ENCODE measurements at regions not wholly inside any gene's neighbourhood (a gene's known extent, or its start where the extent isn't known, plus 50 kb on each side); places are given as distances from the start of the nearest gene placed in this dataset.
A peak's percentile ranks its signal among the peaks of the same experiment; 100 is the strongest.

DNA sequence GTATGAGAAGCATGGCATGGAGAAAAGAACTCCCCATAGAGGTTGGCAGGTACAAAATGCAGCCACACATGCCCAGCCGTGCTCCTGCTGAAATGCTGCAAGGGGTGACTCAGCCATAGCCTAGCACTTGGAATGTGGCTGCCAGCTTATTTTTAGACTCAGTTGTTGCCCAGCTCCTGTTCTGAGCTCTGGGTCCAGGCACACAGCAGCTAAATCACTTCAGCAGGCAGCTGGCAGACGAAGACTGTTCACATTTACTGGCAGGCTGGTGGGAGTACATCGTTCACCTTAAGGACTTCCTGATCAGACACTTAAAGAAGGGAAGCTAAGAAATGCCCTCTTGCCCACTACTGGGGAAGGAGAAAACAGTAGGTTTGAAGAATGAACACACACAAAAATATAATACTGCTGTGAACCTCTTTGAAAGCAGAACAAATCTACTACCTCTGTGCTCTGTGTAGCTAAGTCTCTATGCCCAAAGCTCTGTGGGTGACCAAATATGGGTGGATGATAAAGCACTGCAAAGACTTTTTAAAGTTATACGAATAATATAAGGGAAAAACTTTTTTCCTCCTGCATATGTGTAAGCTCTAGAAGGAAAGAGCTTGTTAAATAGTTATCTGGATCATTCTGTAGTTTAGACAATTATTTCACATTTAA, 146.1 kb downstream of the LNPK start:
- H3K27me3 Mint-ChIP-seq (ENCODE audit: low read depth) = no peaks in the 10 kb centered on the region
- peaks cover 55% of the 10 kb centered on the region for H3K4me1 Mint-ChIP-seq
- no peaks in the 10 kb centered on the region for H3K36me3 Mint-ChIP-seq (ENCODE audit: low read depth)
- peaks cover 2% of the 10 kb centered on the region for H3K9me3 Mint-ChIP-seq
- peak overlapping the region; percentile 72 to 89 (median 88) for H3K27ac Mint-ChIP-seq
- H3K4me3 Mint-ChIP-seq = peak overlapping the region in 1 of 3 experiments; percentile 74
- TF ChIP-seq, protein P1, sequence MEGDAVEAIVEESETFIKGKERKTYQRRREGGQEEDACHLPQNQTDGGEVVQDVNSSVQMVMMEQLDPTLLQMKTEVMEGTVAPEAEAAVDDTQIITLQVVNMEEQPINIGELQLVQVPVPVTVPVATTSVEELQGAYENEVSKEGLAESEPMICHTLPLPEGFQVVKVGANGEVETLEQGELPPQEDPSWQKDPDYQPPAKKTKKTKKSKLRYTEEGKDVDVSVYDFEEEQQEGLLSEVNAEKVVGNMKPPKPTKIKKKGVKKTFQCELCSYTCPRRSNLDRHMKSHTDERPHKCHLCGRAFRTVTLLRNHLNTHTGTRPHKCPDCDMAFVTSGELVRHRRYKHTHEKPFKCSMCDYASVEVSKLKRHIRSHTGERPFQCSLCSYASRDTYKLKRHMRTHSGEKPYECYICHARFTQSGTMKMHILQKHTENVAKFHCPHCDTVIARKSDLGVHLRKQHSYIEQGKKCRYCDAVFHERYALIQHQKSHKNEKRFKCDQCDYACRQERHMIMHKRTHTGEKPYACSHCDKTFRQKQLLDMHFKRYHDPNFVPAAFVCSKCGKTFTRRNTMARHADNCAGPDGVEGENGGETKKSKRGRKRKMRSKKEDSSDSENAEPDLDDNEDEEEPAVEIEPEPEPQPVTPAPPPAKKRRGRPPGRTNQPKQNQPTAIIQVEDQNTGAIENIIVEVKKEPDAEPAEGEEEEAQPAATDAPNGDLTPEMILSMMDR (IDR thresholded peaks at IDR 0.05; ENCODE audit: unreplicated experiment in 3 of 3) = no peak

DNA sequence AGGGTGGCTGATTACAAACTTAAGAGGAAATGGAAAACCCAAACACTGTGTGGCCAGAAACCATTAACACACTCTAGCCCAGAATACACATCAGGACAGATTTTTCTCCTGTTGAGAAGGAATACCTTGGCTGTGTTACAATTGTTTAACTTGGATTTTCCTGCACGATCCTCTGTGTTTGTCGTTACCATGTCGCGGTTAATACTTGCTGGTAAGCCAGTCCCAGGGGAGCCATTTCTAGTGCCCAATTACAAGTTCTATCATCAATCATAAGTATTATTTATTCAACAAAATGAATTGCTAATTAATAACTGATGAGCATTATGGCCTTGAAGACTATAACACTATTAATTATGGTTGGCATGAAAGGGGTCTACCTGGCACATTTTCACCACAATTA, 146.8 kb downstream of the LNPK start:
- Mint-ChIP-seq H3K4me3 (no peak overlapping the region), H3K9me3 (peaks cover 2% of the 10 kb centered on the region)
- TF ChIP-seq, protein P1 (IDR thresholded peaks at IDR 0.05; ENCODE audit: unreplicated experiment in 3 of 3) = no peak

DNA sequence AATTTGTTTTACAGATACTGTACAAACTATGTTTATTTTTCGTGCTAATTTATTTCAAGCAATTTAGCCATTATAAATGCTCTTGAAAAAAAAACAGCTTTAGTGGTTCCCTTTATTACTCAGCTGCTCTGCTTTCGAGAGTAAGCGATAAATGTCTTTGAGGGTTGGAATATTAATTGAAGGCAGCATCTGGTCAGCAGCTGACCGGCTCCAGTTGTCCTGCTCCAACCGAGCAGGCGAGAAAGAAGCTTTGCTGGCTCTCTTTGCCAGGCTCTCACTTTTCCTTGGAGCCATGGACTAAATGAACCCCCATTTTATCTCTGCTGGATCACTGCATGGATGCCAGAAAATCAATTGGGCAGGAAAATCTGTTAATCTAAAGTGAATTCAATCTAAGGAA, 147.4 kb downstream of the LNPK start:
- TF ChIP-seq, protein P1 (IDR thresholded peaks at IDR 0.05; ENCODE audit: unreplicated experiment in 3 of 3) = no peak
- Mint-ChIP-seq H3K27ac (peak overlapping the region; percentile 72 to 91 (median 88)), H3K9me3 (no peaks in the 10 kb centered on the region), H3K27me3 (ENCODE audit: low read depth) (no peaks in the 10 kb centered on the region), H3K4me3 (peak overlapping the region in 2 of 3 experiments; percentile 49 to 66), H3K36me3 (ENCODE audit: low read depth) (no peaks in the 10 kb centered on the region), H3K4me1 (peaks cover 60% of the 10 kb centered on the region)

More for the DNA sequence above, 146.8 kb downstream of the LNPK start:
- peak overlapping the region; percentile 72 to 91 (median 88) for H3K27ac Mint-ChIP-seq
- H3K36me3 Mint-ChIP-seq (ENCODE audit: low read depth) = no peaks in the 10 kb centered on the region
- H3K27me3 Mint-ChIP-seq (ENCODE audit: low read depth) = no peaks in the 10 kb centered on the region
- H3K4me1 Mint-ChIP-seq = peaks cover 60% of the 10 kb centered on the region

DNA sequence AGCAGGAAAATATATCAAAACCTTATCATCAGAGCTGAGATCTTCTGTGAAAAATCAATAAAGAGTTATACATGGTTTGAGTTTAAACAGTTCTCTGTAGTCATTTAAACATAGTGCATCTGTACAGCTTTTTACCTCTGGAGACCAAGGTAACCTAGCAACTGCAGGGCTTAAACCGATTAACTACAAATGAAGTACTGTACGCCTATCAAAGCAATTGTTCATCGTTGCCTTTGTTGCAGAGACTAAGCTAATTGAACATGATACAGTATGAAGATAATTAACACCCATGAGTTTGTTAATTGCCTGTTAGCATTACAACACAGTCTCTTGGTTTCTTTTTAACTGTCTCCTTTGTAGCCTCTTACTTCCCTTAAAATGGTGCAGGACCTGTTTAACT, 147.9 kb downstream of the LNPK start:
- H3K27ac Mint-ChIP-seq = peak overlapping the region in 2 of 3 experiments; percentile 72 to 88
- H3K27me3 Mint-ChIP-seq (ENCODE audit: low read depth) = no peaks in the 10 kb centered on the region
- TF ChIP-seq, protein P1 (IDR thresholded peaks at IDR 0.05; ENCODE audit: unreplicated experiment in 3 of 3) = no peak
- no peaks in the 10 kb centered on the region for H3K9me3 Mint-ChIP-seq
- H3K4me1 Mint-ChIP-seq = peaks cover 60% of the 10 kb centered on the region
- no peak overlapping the region for H3K4me3 Mint-ChIP-seq
- no peaks in the 10 kb centered on the region for H3K36me3 Mint-ChIP-seq (ENCODE audit: low read depth)

DNA sequence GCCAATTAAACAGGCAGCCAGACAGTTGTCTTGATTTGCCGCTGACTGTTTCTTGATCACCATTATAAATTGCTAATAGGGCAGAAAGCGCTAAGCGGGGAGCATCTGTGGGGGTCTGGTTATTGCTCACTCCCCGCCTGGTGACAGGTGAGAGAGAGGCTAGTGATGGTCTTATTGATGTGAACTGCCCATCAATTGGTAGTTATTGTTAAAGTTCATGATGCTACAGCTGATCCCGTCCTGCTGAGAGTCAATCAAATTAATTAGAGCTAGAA, 148.5 kb downstream of the LNPK start:
- H3K9me3 Mint-ChIP-seq = no peaks in the 10 kb centered on the region
- no peaks in the 10 kb centered on the region for H3K27me3 Mint-ChIP-seq (ENCODE audit: low read depth)
- peaks cover 60% of the 10 kb centered on the region for H3K4me1 Mint-ChIP-seq
- H3K36me3 Mint-ChIP-seq (ENCODE audit: low read depth) = no peaks in the 10 kb centered on the region
- no peak overlapping the region for H3K4me3 Mint-ChIP-seq
- TF ChIP-seq, protein P1 (IDR thresholded peaks at IDR 0.05; ENCODE audit: unreplicated experiment in 3 of 3) = no peak
- H3K27ac Mint-ChIP-seq = peak overlapping the region; percentile 28 to 88 (median 72)

All from nephron (organoid).